ENCODE measurements at regions not wholly inside any gene's neighbourhood (a gene's known extent, or its start where the extent isn't known, plus 50 kb on each side); places are given as distances from the start of the nearest gene placed in this dataset.
A peak's percentile ranks its signal among the peaks of the same experiment; 100 is the strongest.
"Not testable (repeated sequence)": the region's sequence is repeated elsewhere in the genome, so short reads cannot be mapped to it uniquely, and the experiment has no call there.

DNA sequence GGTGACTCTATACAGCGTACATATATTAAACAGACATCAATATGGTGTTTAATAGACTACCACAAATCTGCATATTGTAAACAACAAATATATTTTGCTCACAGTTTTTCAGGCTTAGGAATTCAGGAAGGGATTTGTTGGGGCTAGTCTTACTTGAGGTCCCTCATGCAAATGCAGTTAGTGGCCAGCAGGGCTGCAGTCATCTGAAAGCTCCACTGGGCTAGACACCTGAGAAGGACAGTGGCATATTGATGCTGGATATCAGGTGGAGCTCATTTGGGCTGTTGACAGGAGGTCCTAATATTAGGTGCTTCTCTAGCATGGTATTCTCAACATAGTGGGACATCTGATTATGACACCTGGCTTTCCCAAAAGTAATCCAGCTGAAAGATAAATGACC is 493.8 kb upstream of the PABPC4L start:
- DNase-seq, result no peak

DNA sequence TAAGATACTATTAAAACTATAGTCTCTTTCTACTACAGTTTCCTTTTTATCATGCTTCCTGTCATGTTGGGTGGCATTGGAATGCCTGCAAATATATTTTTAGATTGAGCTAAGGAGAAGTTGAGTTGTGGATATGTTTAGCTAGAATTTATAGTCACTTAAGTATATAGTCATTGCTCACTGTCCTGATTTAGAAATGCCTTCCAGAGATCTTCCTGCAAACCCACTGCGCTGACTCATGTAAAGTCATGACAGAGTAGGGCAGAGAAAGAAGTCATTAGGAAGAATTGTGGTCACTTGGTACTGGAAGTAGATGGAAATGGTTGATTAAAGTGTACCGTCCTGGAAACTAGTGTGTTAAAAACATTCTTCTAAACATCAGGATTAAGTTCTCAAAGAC is 490.3 kb upstream of the PABPC4L start:
- DNase-seq, result no peak

DNA sequence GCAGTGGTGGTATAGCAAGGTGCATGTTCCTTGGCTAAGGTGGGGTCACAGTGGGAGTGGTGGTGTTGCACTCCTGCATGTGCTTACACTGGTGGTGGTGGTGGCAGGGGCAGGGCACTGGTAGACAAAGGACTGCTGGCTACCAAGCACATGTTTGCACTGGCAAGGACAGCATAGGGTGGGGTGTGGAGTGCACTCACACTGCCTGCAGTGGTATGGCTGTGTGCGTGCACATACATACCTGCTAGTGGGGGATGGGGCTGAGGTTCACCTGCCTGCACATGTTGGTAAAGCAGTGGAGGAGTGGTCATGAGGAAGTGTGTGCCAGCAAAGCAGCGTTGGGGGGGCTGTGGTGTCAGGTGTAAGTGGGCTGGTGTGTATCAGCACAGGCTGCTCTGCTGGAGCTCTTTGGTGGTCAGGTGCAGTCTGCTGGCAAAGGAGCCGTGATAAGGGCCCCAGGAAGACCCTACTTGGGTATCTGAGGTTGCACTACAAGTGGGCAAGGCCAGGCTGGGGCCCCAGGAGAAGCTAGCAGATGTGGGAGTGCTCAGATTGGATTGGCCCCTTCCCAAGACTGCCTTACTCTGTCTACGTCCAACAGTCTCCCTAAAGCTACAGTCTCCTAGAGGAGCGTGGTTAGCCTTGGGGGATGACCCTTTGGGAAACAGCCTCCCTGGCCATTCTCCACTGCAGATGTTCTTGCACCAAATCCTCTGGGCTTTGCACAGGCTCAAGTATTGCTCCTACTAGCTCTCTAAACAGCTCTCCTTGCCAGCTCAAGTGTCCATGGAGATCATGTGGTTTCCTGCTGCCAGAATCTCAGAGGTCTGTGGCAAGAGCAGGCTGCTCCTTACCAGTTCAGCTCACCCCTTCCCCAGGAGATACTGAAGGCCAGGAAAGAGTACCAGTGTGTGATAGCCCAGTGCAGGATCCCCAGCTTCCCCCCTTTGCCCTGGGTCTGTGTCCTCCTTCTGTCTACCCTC is 486.3 kb upstream of the PABPC4L start:
- DNase-seq, result no peak

DNA sequence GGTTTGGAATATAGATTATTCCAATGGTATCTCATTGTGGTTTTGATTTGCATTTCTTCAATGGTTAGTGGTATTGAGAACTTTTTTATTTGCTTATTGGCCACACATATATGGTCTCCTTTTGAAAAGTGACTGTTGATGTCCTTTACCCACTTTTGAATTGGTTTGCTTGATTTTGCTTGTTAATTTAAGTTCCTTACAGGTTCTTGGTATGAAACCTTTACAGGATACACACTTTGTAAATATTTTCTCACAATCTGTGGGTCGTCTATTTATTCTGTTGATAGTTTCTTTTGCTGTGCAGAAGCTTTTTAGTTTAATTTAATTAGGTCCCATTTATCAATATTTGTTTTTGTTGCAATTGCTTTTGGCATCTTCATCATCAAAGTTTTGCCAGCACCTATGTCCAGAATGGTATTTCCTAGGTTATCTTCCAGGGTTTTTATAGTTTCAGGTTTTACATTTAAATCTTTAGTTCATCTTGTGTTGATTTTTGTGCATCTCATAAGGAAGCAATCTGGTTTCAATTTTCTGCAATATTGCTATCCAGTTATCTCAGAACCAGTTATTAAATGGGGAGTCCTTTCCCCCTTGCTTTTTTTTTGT is 475.7 kb upstream of the PABPC4L start:
- DNase-seq, result peak; percentile 1 to 38

DNA sequence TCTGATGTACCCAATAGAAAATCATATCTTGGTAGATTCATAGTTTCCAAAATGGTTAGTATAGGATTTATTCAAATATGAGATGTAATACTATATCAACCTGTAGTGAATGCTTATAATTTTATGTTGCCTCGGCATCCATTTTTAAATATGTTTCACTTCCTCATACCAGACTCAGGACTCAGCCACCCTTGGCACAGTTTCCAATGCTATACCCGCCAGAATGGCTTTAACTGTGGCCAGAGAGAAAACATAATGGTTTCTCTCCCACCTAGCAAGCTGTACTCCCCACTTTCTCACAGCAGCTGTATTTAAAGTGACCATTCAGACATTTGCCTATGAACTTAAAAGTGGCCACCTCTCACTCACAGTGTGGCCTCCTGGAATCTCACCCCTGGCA is 466.6 kb upstream of the PABPC4L start:
- peak; percentile 74 to 82 for DNase-seq

DNA sequence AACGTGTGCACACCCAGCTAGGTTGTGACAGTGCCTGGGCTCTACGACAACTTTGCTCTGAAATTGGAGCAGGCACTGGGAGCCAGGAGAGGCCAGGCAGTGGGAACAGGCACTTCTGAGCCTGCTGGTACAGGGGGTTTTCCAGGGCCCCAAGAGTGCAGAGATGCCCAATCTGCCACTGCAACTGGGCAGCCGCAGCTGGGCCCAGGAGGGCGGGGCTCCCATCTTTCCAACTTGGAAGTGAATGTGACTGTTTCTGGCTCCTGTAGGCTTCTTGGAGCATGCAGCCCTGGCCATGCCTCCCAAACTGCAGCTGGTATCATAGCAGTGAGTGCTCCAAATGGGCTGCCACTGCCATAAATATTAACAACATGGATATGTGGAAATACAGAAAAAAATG is 465.1 kb upstream of the PABPC4L start:
- no peak for DNase-seq

DNA sequence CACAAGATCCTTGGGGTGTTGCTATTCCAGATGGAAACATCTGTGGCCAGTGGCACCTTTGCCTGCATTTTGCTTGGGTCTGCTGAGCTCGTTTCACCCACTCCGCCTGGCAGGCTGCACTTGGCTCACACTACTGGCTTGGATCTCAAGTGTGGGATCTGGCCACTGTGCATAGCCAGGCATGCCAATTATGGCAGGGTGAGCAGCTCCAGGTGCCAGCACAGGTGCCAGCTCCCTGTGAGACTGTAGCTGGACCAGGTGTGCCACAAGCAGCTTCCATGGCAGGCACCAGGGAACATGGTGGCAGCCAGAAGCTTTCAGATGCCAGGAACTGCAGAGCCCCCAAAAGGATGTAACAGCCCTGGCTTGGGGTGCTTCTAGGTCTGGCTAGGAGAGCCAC is 463.8 kb upstream of the PABPC4L start:
- DNase-seq, result no peak

DNA sequence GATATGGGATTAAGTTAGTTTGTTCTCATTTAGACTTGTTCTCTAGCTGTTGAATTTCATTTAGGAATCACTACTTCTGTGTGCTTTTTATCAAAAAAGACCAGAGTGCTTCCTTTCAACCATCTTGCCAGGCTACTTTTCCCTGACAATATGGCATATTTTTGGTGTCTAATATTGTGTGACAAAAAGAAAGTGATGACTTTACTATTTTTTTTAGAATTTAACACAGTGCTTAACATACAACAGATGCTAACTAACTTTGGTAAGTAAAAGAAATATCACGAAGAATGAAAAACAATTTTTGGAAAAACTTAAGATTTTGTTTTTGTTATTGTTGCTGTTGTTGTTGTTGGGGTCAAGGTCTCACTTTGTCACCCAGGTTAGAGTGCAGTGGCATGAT is 462.2 kb upstream of the PABPC4L start:
- no peak for DNase-seq

DNA sequence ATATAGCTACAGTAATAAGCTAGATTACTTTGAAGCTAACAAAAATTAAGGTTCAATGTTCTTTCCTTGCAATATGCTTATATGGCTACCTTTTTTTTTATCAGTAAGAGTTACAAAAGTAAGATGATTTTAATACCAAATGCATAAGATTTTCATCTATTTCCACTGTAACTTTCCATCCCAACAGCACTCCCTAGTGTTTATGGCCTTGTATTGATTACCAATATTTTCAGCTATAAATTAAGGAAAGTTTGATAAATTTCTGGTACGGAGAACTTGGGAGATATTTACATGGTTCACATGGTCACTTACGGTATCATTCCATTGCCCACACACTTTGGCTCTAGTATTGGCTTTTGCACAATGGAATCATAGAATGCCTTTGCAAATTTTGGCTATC is 448.9 kb upstream of the PABPC4L start:
- no peak for DNase-seq

DNA sequence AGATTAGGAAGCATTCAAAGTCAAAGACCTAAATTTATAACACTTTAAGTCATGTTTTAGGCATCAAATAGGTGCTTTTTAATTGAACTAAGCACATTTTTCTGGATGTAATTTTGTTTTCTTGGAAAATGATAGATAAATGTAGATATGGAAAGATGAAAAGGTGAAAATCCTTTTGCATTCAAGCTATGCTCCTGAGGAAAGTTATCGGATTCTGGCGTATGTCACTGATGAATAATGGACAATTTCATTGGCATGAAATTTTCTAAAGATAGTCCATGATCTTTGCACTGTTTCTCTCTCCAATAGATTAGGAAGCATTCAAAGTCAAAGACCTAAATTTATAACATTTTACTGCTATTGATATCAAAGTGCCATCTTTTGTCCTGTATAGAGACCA is 444.2 kb upstream of the PABPC4L start:
- no peak for DNase-seq

DNA sequence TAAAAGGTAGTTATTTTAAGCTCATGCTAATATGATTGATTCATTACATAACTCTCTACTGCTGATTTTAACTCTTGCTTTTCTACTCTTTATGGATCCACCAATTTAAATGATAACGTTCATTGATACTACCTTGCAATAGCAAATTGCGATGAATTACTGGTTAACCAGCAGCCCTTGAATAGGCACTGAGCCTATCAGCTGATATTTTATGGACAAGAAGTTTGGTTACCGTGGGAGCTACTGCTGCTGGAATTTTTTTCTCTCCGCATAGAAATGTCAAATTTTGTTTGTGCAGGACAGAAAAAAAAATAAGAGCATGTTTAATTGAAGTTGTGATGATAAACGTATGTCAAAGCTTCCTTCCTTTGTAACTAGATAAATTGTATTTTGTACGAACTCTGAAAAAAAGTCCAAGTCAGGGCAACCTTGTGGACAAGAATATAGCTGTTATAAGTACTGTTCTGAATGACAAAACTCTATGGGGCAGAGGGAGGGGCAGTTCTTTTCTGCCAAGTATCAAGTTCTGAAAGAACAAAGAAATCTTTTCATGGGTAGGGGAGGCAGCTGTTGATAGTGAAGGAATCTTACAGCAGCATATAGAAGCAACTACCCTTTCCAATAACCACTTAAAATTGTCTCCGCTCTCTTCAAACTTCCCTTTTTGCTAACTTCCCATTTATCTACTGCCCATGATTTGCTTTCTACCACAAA is 434.9 kb upstream of the PABPC4L start:
- DNase-seq, result no peak

DNA sequence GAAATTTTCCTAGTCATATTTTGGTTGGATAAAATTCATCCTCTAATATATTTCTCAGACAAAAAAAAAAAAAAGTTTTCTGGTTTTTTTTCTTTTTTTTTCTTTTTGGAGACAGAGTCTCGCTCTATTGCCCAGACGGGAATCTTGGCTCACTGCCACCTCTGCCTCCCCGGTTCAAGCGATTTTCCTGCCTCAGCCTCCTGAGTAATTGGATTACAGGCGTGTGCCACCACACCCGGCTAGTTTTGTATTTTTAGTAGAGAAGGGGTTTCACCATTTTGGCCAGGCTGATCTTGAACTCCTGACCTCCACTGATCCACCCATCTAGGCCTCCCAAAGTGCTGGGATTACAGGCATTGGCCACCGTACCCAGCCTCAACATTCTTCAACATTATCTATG is 432.7 kb upstream of the PABPC4L start:
- DNase-seq, result no peak

DNA sequence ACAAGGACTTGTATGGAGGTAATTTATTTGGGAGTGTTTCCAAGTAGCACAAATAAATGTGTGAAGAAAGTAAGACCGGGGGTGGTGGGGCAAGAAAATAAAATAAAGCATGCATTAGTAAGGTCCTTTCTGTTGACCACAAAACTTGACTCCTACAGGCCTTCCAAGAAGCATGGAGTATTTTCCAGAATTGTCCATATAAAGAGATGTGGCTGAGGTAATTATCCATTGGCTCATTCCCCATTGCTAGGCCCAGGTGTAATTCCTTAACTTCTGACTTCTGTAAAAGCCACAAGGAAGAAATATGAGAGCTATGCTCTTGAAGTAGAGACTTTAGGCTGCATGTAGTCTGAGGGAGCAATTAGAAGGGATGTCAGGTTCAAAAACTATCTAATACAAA is 430.5 kb upstream of the PABPC4L start:
- DNase-seq, result no peak

DNA sequence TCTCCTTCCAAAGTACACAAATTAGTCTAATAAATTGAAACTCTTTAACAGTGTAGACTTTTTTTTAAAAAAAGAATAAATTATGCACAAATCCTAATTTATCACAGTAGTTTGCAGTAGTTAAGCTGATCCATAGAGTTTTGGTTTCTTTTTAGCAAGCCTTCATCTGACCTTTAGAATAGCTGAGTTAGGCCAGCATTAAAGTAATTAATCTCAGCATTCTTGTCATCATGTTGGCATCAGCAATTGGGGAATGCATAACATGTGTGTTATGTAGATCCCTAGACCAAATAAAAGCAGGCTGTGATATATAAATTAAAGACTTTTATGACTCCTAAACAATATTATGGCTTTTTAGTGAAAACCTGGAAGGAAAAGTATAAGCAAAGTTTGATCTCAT is 426.5 kb upstream of the PABPC4L start:
- no peak for DNase-seq

DNA sequence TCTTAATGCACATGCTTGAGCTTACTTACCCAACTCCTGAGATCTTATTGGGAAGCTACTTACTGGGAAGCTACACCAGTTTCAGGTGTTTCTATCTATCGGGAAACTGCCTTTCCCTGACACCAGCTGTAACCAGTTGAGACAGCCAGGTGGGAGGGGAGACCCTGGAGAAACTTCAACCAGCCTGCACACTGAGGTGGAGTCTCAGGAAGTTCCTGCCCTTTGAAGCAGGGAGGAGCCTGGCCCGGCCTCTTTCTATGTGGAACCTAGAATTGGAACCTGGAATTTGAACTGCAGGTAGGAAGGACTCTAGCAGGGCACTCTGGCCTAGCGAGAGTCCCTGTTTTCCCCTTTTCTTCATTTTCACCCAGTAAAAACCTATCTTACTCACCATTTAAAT is 425.8 kb upstream of the PABPC4L start:
- DNase-seq, result no peak

DNA sequence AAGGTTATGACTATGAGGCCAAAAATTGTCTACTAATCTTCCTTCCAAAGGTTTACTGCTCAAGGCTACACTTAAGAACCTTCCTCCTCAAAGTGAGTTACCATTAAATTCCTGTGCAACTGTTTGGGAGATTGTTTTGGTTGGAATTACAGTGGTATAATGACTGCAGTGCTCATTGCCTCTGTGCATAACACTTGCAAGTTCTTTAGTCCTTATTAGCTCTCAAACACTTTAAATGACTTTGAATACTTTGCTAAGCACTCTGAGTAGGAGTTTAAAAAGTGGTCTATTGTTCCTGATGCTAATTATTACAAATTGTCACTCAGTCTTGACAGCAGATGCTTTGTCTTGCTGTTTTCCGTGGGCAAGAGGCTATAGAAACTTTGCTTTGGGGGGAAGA is 422.8 kb upstream of the PABPC4L start:
- no peak for DNase-seq

DNA sequence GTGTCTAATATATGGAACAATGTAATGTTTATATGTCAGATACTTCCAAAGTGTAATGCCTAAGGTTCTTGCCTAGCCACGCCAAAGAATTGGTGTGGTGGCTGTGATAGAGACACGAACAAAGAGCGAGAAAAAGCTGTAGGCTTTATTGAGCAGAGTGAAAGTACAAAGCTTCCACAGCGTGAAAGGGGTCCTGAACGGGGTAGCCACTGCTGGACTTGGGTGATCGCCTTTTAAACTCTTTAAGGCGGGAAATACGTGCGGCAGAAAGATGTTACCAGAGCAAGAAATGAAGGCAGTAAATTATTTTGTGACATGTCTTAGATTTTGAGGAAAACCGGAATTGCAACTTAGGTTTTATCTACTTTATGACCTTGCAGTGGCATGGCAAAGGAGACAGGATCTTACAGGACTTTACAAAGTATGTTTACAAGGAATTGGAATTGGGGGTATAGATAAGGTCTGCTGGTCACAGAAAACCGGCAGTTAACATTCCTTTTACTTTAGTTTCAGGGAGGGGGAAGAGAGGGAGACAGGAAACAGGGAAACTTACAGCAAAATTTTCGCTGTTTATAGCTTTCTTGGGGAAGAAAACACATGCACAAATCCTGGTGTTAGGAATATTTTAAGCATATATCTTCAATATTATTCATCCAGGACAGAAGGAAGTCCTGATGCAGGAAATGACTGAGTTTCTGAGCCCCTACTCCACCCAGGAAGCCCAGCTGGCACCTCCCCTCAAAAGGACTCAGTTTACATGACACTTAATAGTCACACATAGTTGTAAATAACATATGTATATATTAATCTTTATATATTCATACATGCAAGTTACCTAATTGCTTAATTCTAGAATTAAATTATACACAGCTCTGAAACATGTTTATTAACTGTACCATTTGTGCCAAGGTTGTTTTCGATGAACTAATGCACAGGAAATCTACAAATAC is 421.3 kb upstream of the PABPC4L start:
- not testable (repeated sequence) for DNase-seq

DNA sequence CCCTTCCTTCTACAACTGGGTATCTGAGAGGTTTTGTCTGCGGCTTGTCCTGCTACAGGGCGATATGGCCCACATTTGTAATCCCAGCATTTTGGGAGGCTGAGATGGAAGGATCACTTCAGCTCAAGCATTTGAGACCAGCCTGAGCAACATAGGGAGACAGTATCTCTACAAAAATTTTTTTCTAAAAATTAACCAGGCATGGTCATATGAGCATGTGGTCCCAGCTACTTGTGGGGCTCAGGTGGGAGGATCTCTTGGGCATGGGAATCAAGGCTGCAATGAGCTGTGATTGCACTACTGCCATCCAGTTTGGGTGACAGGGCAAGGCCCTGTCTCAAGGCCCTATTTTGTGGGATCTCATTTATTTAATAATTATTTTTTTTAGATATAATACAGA is 420.6 kb upstream of the PABPC4L start:
- DNase-seq, result no peak

DNA sequence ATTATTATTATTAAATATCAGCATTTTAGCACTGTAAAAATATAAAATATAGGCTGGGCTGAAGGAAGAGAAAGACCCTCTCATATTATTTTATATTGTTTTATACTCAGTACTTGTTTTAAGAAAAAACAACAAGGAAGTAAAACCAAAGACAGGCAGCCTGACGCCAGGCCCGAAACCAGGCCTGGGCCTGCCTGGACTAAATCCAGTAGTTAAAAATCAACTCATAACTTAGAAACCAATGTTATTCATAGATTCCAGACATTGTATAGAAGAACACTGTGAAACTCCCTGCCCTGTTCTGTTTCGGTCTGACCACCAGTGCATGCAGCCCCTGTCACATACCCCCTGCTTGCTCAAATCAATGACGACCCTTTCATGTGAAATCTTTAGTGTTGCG is 420.1 kb upstream of the PABPC4L start:
- DNase-seq, result not testable (repeated sequence)

DNA sequence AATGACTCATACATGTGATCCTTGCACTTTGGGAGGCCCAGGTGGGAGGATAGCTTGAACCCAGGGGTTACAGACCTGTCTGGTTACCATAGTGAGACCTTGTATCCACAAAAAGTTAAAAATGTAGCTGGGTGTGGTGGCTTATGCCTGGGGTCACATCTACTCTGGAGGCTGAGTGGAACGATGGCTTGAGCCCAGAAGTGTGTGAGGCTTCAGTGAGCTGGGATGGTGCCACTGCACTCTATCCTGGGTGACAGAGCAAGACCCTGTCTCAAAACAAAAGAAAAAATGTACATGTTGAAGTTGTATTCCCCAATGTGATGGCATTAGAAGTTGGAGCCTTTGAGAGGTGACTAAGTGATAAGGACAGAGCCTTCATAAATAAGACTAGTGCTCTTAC is 409.4 kb upstream of the PABPC4L start:
- DNase-seq, result no peak

DNA sequence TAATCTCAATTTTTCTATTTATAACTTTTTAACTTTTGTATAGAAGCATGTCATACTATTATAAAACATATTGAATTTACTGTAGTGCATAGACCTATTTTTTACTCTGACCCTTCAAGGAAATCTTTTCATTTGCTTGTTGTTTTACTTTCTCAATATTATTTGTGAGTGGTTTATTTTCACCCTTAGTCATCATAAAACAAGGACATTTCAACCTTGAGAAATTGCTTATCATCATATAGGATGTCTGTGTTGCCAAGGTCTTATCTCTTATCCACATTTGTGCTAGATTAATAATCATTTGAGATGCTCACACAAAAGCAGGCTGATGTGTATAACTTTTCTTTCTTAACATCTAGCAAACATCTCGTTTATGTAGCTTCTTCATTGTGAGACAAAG is 408.6 kb upstream of the PABPC4L start:
- DNase-seq, result no peak

DNA sequence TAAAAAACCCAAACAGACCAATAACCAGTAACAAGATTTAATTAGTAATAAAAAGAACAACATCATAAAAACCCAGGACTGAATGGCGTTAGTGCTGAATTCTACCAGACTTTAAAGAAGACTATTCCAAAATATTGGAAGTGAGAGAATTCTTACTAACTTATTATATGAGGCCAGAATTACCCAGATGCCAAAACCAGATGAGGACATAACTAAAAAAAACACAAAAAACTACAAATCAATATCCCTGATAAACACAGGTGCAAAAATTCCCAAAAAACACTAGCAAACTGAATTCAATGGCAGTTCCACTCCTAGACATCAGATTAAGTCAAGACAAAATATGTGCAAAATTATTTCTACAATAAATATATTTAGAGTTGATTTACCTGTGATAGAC is 400.1 kb upstream of the PABPC4L start:
- no peak for DNase-seq

DNA sequence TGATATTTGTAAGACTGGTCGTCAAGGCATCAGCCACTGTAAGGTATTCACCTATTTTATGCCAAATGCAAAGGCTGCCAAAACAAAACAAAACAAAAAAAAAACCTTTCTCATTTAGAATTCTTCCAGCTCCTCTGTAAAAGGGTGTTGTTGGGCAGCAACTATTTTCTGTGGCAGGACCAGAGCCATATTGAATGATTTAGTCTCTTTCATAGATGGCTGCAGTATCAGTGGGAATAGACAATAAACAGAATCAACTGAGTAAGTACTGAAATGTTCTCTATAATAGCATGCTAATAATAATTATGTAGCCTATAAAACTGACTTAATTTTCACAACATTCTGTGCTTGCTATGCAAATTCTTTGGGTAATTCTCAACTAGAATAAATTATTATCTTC is 389.7 kb upstream of the PABPC4L start:
- no peak for DNase-seq

Measured in NCI-H526 (cell line).